Omental fat pad (tissue), 3 donors: ENCODE measurements at regions not wholly inside any gene's neighbourhood (a gene's known extent, or its start where the extent isn't known, plus 50 kb on each side); places are given as distances from the start of the nearest gene placed in this dataset.

ENCODE experiments used
- ATAC-seq: fragments of 150-250 bp; one replicate; pipeline ENCODE4 v1.9.1; 2016; ENCODE audit warnings: mild to moderate bottlenecking, moderate library complexity; ENCODE audit not compliant: low FRiP score
- DNase-seq: peaks from one replicate; pipeline ENCODE4 v3.0.0-alpha.2; 2019; ENCODE audit warnings: low spot score
- TF ChIP-seq, protein P1 (sequence below), 3 donors: fragments of 450-650 bp; IDR thresholded peaks; one replicate each; pipeline ENCODE4 v1.5.1; 2016 to 2017; ENCODE audit warnings: antibody characterized with exemption in 3 of 3, mild to moderate bottlenecking in 3 of 3, moderate library complexity in 2 of 3

DNA sequence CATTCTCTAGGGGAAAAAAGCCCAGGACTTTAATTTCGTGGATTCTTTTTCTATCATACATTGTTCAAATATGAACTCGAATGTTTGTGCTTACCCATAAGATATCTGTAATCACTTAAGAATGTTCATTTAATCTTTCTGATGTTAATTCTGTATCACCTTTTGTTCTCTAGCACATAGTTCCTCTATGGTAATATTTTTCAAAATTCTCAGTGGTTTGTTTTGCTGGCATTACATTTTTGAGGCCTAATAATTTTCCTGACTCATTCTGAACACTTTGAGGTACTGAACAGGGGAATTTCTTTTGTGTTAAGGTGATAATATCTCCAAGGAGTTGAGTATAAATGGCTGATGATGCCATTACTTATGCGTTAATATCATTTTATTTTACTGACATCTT lies 490.7 kb upstream of the PITX2 start:
- ATAC-seq (no peak), DNase-seq (no peak)
- TF ChIP-seq, protein P1, sequence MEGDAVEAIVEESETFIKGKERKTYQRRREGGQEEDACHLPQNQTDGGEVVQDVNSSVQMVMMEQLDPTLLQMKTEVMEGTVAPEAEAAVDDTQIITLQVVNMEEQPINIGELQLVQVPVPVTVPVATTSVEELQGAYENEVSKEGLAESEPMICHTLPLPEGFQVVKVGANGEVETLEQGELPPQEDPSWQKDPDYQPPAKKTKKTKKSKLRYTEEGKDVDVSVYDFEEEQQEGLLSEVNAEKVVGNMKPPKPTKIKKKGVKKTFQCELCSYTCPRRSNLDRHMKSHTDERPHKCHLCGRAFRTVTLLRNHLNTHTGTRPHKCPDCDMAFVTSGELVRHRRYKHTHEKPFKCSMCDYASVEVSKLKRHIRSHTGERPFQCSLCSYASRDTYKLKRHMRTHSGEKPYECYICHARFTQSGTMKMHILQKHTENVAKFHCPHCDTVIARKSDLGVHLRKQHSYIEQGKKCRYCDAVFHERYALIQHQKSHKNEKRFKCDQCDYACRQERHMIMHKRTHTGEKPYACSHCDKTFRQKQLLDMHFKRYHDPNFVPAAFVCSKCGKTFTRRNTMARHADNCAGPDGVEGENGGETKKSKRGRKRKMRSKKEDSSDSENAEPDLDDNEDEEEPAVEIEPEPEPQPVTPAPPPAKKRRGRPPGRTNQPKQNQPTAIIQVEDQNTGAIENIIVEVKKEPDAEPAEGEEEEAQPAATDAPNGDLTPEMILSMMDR (IDR thresholded peaks at IDR 0.05) = no peak

DNA sequence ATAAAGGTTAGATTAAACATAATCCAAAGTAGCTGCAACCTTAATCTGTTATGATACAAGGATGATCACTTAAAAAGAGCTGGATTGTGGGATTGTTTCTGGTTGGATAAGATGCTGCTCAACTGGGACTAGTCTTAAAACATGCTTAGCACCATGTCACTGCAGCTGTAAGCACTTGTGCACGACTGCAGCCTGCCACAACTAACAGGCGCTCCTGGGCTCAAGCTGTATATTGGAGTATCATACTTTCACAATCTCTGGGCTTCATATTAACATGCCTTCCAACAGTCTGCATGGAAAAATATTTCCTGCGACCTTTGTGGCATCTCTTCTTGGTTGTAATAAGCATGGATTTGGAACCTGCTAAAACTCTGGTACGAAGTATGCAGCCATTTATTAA lies 493.0 kb upstream of the PITX2 start:
- ATAC-seq = no peak
- TF ChIP-seq, protein P1 (IDR thresholded peaks at IDR 0.05) = no peak
- no peak for DNase-seq

- DNase-seq (no peak), ATAC-seq (no peak)
- TF ChIP-seq, protein P1 (IDR thresholded peaks at IDR 0.05) = no peak
These were observed 497.3 kb upstream of the PITX2 start for GRCh38 chr4:111120191-111120590.

GRCh38 chr4:111126340-111126739 lies 503.5 kb upstream of the PITX2 start:
- TF ChIP-seq, protein P1 (IDR thresholded peaks at IDR 0.05) = no peak
- DNase-seq = no peak
- ATAC-seq = no peak

DNA sequence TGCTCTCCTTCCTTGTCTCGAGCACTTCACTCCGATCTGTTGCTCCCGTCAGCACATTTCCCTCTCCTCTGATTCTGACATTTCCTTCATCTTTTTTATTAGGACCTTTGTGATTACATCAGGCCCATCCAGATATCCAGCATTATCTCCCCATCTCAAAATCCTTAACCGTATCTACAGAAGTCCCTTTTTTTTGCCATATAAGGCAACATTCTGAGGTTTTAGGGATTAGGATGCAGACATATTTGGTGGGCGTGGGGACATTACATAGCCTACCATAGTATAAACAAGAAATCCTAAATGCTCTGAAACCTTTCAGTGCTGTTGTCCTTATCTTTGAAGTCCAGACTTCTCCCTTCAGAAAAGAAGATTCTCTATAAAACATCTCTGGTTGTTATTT lies 505.0 kb upstream of the PITX2 start:
- DNase-seq (no peak), ATAC-seq (no peak)
- TF ChIP-seq, protein P1 (IDR thresholded peaks at IDR 0.05) = no peak

DNA sequence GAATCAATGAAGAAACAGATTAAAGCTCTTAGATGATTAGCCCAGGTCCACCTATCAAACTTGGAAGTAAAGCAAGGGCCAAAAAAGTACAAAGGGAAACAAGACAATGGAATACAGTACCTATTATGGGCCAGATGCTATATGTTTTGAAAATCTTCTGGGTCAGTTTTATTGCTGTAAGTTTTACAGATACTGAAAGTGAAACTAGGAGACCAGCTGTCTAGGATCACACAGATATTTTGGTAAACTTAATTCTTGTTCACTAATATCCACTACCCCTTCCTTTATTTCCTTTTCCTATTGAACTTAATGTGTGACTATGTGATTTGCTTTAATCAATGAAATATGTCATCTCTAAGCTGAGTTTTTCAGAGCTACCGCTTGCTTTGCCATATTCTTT lies 505.4 kb upstream of the PITX2 start:
- DNase-seq (no peak), ATAC-seq (no peak)
- TF ChIP-seq, protein P1 (IDR thresholded peaks at IDR 0.05) = no peak

DNA sequence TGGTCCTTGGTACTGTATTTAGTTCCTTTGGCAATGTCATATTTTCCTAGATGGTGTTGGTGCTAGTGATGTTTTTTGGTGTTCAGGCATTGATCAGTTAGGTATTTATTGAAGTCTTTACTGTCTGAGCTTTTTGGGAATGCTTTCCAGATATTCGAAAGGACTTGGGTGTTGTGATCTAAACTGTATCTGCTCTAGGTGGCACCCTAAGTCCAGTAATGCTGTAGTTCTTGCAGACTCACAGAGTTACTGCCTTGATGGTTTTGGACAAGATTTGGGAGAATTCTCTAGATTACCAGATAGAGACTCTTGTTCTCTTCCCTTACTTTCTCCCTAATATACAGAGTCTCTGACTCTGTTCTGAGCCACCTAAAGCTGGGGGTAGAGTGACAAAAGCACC lies 513.6 kb upstream of the PITX2 start:
- ATAC-seq (no peak), DNase-seq (no peak)
- TF ChIP-seq, protein P1 (IDR thresholded peaks at IDR 0.05) = no peak
